HG03457 (cell line): ENCODE measurements at regions not wholly inside any gene's neighbourhood (a gene's known extent, or its start where the extent isn't known, plus 50 kb on each side); places are given as distances from the start of the nearest gene placed in this dataset.

ENCODE experiments used
- ATAC-seq: cut with Tn5 transposase; IDR thresholded peaks from one replicate; pipeline ENCODE4 v1.9.1; 2021; ENCODE audit warnings: moderate number of reproducible peaks; ENCODE audit not compliant: unreplicated experiment

DNA sequence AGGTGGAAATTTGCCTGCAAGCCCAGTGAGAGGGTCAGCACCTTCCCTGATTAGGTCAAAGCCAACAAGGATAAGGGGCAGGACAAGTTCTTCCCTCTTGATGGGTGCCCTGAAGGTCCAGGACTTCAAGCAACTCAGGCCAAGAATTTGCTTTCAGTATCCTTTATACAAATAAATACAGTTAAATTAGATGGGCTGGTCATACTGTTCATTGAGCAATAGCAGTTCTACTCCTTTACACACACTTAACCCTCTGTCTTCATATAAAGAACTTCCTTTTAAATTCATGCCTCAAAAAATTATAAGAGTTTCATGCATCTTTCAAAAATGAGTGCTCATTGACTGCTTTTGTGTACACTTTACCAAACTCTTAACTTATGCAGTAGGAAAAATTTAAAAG is 392.0 kb downstream of the SPRY1 start:
- no peak for ATAC-seq

DNA sequence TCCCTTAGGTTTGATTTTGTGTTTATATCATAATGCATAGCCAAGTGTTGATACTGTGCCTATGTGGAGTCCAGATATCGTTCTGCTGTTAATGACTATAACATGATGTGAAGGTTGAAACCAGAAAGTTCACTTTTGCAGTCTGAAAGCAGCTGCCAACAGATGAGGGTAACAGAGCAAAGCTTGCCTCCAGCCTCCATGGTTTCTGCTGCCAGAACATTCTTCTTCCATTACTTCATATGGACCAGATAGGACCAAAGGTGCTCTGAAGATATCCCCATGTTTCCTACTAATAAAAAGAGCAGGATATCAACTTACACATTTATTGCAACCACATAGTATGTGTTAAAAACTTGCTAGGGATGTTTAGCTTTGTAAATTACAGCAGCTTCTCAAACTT is 394.1 kb downstream of the SPRY1 start:
- no peak for ATAC-seq

DNA sequence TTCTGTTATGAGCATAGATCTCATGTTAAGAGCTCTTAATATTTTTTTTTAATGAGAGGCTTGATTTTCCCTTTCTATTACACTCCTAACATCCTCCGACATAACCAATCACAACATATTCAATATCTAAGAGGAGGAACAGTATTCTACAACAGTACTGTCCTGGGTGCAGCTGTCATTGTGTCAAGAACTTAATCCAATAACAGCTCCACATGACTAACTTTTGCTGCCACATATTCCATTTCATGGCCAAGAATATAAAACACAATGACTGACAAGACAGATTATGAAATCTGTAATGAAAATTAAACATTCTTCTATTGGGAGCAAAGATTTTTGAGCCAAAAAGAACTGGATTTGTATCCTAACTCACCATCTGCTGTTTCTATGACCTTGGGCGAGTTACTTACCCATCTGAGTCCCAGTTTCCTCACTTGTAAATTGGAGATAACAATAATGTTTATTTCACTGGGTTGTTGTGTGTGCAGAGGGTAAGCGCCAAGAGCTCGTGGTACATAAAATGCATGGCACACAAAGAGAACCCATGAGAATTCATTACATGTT is 405.6 kb downstream of the SPRY1 start:
- no peak for ATAC-seq

DNA sequence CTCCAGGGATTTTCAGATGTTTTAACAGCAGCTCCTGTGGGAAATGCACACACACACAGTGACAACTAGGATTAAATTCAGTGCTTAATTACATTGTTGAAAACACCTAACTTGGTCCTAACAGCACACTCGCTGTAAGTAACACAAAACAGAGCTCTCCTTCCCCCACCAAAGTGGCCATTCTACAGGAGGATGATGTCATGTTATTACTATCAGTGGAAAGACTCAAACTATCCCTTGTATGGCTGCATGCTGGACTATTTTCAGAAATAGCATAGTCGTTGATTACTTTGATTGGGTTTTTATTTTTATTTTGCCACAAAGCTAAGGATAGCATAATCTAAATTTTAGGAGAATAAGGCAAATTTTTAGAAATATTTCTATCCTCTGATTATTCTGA is 406.3 kb downstream of the SPRY1 start:
- no peak for ATAC-seq

DNA sequence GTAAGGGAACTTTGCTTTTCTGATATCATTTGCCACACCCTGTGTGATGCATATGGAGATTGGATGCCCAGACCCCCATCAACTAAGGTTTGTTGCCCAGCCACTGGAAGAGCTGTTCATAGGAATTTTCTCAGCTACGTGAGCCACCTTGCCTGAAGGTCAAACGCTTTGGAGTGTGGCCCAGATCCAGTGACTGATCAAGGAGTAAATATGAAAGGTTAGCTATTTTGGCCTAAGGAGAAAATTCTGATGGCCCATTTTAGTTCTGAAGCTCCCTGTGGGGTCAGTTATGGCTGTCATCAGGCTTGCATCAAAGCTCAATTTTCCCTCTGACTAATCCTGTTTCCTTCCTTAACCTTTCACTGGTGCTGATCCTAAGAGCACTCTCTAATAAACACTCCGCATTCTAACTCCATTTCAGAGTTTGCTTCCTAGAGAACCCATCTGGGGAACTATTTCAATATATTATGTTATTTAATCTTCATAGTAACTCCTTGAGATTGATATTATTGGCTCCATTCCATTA is 407.7 kb downstream of the SPRY1 start:
- ATAC-seq = no peak

DNA sequence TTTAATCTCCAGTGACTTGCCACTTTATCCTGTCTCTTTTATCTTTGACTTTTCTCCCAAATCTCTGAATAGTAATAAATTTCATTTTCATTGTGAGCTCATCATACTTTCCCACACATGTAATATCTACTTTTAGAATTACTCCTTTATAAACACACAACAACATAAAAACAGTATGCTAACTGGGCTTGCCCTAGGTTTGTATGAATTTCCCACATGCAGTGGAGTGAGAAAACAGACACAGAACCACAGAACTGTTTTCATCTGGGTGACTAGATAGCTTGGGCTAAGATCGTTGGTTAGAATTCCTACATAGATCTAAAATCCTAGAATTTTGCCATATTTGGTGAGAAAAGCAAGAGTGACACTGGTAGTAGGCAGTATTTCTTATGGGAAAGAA is 409.5 kb downstream of the SPRY1 start:
- no peak for ATAC-seq

DNA sequence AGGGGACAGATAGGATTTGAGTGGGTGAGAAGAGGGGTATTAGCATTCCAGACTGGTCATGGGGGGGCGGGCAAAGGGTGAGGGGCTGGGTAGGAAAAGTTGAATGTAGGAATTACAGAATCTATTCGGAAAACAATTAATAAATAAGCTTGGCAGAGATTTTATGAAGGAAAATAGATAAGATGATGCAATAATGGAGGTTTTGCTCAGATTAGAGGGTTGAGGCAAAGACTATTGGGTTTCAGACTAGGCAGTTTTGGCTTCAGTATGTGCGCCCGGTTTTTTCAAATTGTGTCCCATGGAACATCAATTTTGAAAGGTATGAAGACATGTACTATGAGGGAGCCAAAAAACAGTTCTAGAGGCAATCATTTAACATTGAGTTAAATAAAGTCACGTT is 410.6 kb downstream of the SPRY1 start:
- no peak for ATAC-seq

DNA sequence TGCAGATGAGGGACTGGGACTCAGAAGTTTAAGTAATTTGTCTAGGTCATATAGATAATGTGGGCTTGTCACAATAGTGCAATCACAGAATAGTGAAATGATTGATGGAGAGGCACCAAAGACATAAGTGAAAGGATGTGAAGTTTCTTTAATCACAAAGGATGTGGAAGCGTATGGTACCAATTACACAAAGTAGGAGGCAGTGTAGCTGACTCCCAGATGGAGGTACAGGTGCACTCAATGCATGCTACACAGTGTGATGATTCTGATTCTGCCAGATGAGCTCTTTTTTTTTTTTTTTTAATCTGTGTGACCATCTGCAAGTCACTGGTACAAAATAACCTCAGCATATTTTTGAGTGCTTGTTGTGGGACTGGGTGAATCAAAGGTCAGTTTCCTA is 411.3 kb downstream of the SPRY1 start:
- no peak for ATAC-seq

DNA sequence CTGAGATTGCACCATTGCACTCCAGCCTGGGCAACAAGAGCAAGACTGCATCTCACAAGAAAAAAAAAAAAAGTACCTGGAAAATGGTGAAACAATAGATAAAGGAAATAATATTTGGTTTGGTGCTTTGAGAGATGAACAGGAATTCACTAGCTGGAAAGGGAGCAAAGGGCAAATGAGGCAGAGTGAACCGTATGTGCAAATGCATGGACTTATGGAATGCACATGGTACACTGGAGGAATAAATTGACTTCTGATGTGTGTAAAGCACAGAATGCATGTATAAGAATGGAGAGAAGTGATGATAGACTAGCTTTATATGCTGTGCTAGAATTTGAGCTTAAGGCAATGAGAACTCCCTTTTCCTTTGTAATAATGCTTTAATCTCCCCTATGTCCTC is 413.3 kb downstream of the SPRY1 start:
- no peak for ATAC-seq

DNA sequence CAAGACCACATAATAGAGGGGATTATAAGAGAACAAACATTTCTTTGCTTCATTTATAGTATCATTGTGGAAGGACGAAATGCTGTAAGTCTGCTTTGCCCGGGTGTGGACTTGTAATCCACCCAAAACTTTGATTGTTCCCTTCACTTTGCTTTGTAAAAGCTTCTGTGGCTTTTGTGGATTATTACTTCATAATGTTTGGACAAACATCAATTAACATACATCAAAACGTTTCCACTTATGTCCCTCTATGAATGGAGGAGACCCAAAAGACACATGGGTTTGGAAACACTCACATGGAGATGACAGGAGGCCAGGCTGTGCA is 415.4 kb downstream of the SPRY1 start:
- ATAC-seq = no peak

DNA sequence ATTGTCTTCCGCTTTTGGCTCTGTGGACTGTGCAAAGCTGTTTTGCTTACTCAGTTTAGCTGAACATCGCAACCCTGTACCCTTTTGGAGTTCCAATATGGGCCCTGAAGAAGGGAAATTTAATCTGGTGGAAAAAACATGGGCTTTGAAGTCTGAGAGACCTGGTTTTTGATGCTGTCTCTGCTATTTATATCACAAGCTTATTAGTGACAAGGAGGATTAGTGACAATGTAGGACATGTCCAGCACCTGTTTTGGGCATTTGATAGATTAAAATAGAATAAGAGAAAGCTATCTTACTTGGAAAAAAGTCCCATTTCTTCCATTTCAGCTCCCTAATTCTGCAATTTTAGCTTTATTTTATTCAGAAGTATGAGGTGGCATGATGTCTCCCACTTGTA is 417.3 kb downstream of the SPRY1 start:
- no peak for ATAC-seq

DNA sequence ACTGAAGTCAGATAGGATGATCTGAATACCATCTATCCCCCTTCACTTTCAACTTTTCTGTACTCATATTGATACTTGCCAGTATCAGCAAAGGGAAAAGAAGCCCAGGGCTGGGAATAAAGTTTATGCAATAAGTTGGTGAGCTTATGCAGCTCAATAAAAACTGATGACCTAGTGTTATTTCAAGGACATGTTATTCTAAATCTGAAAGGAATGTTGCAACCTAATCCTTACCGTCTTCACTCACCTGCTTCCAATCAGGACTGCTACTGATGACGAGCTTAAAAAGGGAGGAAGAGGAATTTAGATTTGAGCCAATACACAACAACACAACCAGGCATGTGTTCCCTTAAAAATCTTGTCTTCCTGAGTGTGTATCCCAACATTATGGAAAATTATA is 419.9 kb downstream of the SPRY1 start:
- ATAC-seq = no peak

DNA sequence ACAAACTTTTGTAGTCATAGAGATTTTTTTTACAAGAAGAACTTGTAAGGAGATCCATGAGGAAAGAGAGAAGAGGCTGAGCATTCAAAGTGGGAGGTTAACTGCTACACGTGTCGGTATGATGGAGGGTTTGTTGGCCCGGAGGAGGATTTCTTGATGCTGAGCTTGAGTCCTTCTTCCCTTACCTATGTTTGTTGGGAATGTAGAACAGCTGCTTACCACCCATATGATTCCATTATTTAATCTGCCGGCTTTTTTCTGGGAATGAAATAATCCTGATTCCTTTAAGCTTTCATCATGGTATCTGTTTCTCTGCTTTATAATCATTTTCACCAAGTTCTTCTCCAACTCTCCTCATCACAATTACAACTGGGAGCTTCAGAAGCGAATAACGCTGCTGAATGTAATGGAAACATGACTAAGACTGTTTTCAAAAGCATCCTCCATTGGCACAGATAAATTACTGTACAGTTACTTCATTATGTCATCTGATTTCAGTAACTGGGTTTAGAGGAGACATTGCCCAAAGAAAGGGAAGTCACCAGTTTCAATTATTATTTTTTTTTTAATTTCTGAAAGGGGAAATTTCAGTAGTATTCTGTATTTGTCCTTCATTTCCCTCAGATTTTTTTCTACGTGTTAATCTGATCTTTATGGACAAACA is 420.6 kb downstream of the SPRY1 start:
- no peak for ATAC-seq

DNA sequence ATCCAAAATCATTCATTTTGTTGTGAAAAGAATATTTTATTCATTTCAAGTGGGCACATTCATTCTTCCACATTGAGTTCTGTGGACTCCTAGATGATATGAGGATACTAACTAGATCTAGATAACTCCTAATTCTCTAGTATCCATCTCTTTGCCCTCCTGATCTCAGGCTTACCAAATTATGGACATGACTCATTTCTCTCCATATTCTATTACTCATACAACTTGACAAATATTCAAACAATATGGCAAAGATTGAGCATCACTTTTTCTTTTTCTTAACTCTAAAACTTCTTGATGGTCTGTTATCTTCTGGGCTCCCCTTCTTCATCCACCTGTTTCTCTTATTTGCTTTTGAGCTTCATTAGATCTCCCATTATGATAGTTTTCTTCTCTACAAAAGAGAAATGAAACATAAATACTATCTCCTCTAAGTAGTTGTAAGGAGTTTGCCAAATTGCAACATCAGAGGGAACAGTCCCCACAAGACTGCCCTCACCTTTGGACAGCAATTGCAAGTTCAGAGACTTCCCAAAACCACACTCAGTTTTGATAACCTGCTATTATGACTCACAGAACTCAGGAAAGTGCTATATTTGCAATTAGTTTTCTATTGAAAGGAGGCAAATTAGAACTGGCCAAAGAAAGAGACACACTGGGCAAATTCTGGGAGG is 422.9 kb downstream of the SPRY1 start:
- no peak for ATAC-seq

DNA sequence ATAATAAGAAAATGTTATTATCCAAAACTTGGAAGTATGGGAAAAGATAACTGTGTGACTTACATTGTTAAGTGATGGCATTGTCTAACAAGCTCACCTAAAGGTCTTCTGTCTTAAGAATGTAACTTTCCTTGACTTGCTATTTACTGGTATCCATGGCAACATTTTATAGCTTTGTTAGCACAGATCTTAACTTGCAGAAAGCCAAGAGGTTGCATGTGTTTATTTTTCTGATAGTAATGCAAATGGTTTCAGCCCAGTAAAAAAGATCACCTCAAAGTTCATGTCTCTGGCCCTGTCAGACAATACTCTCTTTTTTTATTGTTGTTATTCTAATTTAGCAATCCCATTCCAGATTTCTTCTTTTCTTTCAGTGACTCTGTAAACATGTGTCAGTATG is 425.3 kb downstream of the SPRY1 start:
- ATAC-seq = no peak

DNA sequence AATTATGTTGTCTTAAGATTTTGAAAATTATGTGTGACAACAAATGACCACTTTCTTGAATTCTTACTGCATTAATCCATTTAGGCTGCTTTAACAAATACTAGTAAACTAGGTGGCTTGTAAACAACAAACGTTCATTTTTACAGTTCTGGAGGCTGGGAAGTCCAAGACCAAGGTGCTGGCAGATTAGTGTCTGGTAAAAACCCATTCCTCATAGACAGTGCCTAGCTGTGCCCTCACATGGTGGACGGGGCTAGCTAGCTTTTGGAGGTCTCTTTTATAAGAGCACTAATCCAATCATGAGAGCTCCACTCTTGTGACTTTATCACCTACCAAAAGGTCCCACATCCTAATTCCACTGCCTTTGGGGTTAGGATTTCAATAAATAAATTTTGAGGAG is 425.8 kb downstream of the SPRY1 start:
- no peak for ATAC-seq

DNA sequence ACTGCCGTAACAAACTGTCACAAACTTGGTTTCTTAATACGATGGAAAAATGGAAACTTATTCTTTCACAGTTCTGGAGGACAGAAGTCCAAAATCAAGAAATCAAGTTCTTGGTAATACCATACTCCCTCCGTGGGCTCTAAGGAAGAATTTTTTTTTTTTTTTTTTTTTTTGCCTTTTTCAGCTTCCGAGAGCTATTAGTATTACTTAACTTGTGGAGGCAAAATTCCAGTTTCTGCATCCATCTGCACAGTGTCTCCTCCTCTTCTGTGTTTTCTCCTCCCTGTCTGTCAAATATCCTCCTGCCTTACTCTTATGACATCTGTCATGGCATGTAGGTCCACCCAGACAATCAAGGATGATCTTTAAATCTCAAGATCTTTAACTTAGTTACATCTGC is 426.6 kb downstream of the SPRY1 start:
- no peak for ATAC-seq

DNA sequence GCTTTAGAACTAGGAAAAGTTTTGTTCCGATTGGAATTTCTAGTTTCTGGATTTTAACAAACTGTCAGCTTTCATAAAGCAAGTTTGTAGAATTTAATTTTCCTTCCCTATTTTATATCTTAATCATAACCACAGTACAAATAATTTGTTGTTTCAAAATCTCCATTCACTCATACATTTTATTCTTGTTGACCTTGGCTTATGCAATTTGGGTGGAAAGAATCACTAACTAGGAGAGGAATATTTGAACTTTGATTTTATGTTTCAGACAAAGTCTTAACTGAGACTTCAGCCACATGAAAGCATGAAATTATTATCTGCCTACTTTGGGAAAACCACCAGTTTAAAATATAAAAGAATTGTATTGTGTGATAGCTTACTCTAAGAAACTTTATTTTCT is 427.9 kb downstream of the SPRY1 start:
- ATAC-seq = no peak

DNA sequence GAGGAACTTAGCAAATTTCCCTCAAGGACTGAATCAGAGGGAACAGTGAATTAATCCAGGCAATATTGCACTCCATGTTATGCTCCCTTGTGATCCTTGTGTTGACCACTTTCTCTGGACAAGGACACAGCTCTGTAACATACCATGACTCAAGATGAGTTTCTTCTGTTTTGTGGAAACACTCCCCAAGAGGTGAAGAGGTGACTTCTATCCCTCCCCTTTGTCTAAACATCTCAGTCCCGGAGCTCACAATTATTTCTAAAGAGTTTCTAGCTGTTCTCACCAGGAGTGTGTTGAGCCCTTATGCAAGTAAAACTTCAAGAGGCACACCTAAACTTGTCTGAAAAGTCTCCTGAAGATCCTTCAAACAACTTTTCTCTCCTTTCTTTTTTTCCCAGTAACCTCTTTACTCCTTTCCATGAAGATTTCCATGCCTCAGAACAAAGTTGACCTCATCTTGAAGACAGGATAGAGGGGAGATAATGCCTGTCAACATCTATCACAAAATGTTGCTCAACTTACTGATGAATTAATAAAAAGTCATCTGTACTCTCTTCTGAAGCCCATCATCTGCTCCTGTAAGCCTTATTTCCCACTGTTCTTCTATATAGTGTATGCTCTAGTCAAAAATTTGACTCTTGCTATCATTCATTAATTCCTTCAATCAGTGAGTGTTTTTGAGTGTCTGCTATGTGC is 429.1 kb downstream of the SPRY1 start:
- no peak for ATAC-seq

DNA sequence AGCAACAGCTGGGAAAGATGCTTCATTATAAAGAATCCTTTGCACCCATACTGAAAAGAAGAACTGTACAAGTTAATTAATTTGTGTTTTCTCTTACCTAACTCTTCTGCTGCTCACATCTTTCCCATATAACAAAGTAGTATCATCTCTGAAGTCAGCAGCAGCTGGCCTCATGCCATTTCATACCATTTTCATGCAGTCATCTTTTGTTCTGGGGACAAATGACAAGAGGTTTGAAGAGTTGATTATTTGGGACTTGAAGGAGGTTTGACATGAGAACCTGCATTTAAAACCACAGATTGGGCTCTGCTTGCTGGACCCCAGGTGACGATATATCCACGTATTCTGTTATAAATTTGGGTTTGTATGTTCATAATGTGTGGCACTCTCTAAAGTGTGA is 430.3 kb downstream of the SPRY1 start:
- no peak for ATAC-seq

DNA sequence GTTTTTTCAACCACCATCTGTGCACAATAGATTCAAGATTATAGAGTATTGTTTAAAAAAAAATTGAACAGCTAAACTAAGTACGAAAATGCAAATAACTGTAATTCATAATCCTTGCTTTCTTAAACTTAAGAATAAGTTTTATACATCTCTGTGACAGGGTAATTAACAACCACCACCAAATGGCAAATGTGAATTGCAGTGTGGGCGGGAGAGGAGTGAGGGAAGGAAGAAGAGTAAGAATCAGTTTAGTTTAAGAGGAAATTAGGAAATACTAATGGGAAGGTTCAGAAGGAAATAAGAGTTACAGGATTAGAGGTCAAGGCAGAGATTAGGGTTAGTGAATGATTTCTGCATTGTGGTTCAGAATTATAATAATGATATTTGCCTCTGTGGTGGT is 430.9 kb downstream of the SPRY1 start:
- ATAC-seq = no peak

DNA sequence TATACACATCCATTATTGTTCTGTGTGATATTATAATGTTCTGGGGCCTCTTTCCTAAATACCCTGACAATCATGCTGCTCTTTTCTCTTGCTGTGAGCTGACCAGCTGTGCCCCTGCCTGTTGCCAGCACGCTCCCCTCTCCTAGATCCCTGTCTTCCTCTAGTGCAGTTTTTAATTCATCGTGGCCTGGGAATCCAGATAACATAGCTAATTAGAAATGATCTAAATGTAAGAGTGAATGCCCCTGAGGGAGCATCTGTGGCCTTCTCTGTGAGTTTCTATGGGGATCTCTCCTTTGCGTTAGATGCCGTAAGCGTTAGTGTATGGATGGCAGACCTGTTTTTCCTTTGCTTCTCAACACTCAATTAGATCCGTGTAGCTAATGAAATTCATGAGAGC is 434.3 kb downstream of the SPRY1 start:
- ATAC-seq = no peak
